Neural cell (in vitro differentiated cells): ENCODE measurements at regions not wholly inside any gene's neighbourhood (a gene's known extent, or its start where the extent isn't known, plus 50 kb on each side); places are given as distances from the start of the nearest gene placed in this dataset.

Experiments
- CTCF ChIP-seq: fragments of 450-650 bp; IDR thresholded peaks from 2 replicates; pipeline ENCODE4 v1.5.1; 2014; ENCODE audit warnings: antibody characterized with exemption, mild to moderate bottlenecking, moderate library complexity; ENCODE audit not compliant: poor library complexity, severe bottlenecking
- EP300 ChIP-seq: fragments of 450-650 bp; conservative IDR thresholded peaks from 2 replicates; pipeline ENCODE4 v1.6.1; 2014; ENCODE audit warnings: antibody characterized with exemption, mild to moderate bottlenecking, moderate library complexity; ENCODE audit not compliant: poor library complexity, severe bottlenecking
- EZH2 ChIP-seq: fragments of 200-600, 300-800 bp; shearing (Covaris generic), sonication (generic); IDR thresholded peaks from 2 replicates; pipeline ENCODE4 v1.6.1; 2014; ENCODE audit warnings: antibody characterized with exemption, low read length, borderline replicate concordance, mild to moderate bottlenecking; ENCODE audit not compliant: insufficient read depth, poor library complexity, severe bottlenecking
- MXI1 ChIP-seq: fragments of 450-650 bp; conservative IDR thresholded peaks from 2 replicates; pipeline ENCODE4 v1.6.1; 2014; ENCODE audit warnings: antibody characterized with exemption, mild to moderate bottlenecking; ENCODE audit not compliant: poor library complexity, severe bottlenecking
- POLR2AphosphoS5 ChIP-seq: IDR thresholded peaks from 2 replicates; pipeline ENCODE4 v1.6.1; 2012
- RAD21 ChIP-seq: fragments of 450-650 bp; conservative IDR thresholded peaks from 2 replicates; pipeline ENCODE4 v1.6.1; 2014; ENCODE audit warnings: antibody characterized with exemption, mild to moderate bottlenecking, moderate library complexity
- REST ChIP-seq: IDR thresholded peaks from 2 replicates; pipeline ENCODE4 v1.6.1; 2012; ENCODE audit warnings: borderline replicate concordance
- SMC3 ChIP-seq: fragments of 450-650 bp; conservative IDR thresholded peaks from 2 replicates; pipeline ENCODE4 v1.6.1; 2014; ENCODE audit warnings: antibody characterized with exemption, mild to moderate bottlenecking, moderate library complexity; ENCODE audit not compliant: poor library complexity
- TAF1 ChIP-seq: IDR thresholded peaks from 2 replicates; pipeline ENCODE4 v1.6.1; 2012; ENCODE audit warnings: low read depth

GRCh38 chr10:4579844-4580243, 246.2 kb upstream of the AKR1E2 start:
- TF ChIP-seq CTCF (no peak), RAD21 (no peak), EP300 (no peak), EZH2 (no peak), POLR2AphosphoS5 (no peak), TAF1 (no peak), REST (no peak), SMC3 (no peak), MXI1 (no peak)
